Astrocyte of the spinal cord (primary cell): ENCODE measurements at regions not wholly inside any gene's neighbourhood (a gene's known extent, or its start where the extent isn't known, plus 50 kb on each side); places are given as distances from the start of the nearest gene placed in this dataset.

Source experiments
- DNase-seq: peaks from one replicate; pipeline ENCODE4 v3.0.0; 2011; ENCODE audit warnings: low read depth, low spot score
- H3K4me3 ChIP-seq: 2 replicates; pipeline ENCODE4 v1.5.1; 2011; ENCODE audit warnings: low read depth, mild to moderate bottlenecking, low read length, moderate library complexity
- CTCF ChIP-seq: IDR thresholded peaks from 2 replicates; pipeline ENCODE4 v1.5.1; 2012; ENCODE audit warnings: low read depth, mild to moderate bottlenecking, low read length, inconsistent platforms
- in situ Hi-C: cut with HindIII; loops from 2 replicates; pipeline ENCODE4 v1.10.0; 2017; ENCODE audit warnings: low sequenced_read_pairs

GRCh38 chr1:87806379-87807094 is 477.9 kb downstream of the LMO4 start:
- H3K4me3 ChIP-seq, result no peak overlapping the region
- in situ Hi-C loops, result no loop called here
- TF ChIP-seq CTCF, result no peak
- DNase-seq, result peak; percentile 16

DNA sequence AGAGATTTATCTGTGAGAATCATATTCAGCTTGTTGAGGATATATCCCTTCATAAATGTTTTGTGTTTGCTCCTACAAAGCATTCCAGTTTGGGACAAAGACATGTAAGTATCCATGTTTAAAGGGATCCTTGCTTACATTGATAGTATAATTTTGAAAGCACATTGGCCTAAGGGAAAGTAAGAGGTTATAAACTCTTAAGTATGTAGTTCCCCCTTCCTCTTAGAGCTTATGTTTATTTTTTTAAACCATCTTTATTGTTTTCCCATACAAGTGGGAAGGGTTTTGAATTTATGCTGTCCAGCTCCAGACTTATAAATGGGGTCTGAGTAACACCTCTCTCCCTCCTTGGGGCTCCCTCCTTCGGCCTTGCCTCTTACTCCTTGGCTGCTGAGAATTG is 481.5 kb downstream of the LMO4 start:
- TF ChIP-seq CTCF, result no peak
- in situ Hi-C loops, result no loop called here
- H3K4me3 ChIP-seq, result no peak overlapping the region
- no peak for DNase-seq

GRCh38 chr1:87812871-87813577 is 484.3 kb downstream of the LMO4 start:
- DNase-seq, result no peak
- no peak for TF ChIP-seq CTCF
- in situ Hi-C loops, result no loop called here
- no peak overlapping the region for H3K4me3 ChIP-seq

DNA sequence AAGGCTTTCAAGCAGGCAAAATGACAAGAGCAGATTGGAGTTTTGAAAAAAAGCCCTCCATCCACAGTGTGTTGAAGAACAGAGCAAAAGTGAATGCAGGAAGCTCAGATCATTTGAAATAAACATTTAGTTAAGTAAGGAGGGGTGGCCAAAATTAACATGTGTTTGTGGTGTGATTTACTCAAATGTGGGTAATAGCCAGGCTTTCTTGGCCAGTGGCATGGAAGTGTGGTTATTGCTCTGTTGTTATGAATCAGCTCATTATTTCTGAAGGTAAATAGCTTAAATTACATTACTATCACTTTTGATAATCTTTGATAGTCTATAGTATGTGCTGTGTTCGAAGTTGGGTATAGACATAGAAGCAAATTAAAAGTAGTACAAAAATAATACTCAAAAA is 485.9 kb downstream of the LMO4 start:
- in situ Hi-C loops, result no loop called here
- no peak for DNase-seq
- H3K4me3 ChIP-seq, result no peak overlapping the region
- TF ChIP-seq CTCF, result no peak

DNA sequence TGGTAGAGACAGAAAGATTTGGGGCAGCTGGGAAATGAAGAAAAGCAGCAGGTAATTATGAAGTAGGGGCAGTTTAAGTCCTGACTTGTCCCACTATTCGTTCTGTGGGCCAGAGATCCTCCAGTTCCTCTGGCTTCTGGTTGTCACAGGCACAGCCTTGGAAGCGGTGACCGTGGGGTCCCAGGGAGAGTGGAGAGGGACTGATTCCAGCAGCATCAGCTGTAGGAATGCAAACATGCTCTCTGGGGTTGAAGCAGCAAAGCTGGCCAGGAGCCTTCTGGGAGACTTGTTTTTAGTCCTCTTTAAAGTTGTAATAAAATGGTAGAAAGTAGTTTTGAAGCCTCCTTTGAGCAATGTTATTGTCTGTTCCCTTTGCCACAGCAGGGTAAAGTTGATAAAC is 488.0 kb downstream of the LMO4 start:
- no peak for TF ChIP-seq CTCF
- in situ Hi-C loops, result no loop called here
- no peak for DNase-seq
- no peak overlapping the region for H3K4me3 ChIP-seq

- in situ Hi-C loops, result no loop called here
- H3K4me3 ChIP-seq, result no peak overlapping the region
- no peak for DNase-seq
- TF ChIP-seq CTCF, result no peak
These were observed 492.1 kb downstream of the LMO4 start for GRCh38 chr1:87820668-87821334.
